ENCODE measurements at regions not wholly inside any gene's neighbourhood (a gene's known extent, or its start where the extent isn't known, plus 50 kb on each side); places are given as distances from the start of the nearest gene placed in this dataset.

- Histone ChIP-seq H3K4me1 (ENCODE audit: control insufficient read depth, insufficient read depth, low read length) (no peaks in the 10 kb centered on the region), H3K36me3 (ENCODE audit: control insufficient read depth, insufficient read depth, low read length) (no peaks in the 10 kb centered on the region), H3K27me3 (ENCODE audit: control insufficient read depth, insufficient read depth, low read length) (no peaks in the 10 kb centered on the region), H3K27ac (ENCODE audit: low read length) (no peak overlapping the region), H3K4me3 (ENCODE audit: low read length) (no peak overlapping the region), H3K9me3 (replicated peaks; ENCODE audit: control insufficient read depth, low read depth, low read length) (peaks cover 2% of the 10 kb centered on the region)
- WGBS (ENCODE audit: insufficient coverage), result no CpG with 5 or more reads among the region's 1 CpG
- no peak for DNase-seq
Observed at GRCh38 chr6:153538491-153538890, 407.4 kb upstream of the RGS17 start.

DNA sequence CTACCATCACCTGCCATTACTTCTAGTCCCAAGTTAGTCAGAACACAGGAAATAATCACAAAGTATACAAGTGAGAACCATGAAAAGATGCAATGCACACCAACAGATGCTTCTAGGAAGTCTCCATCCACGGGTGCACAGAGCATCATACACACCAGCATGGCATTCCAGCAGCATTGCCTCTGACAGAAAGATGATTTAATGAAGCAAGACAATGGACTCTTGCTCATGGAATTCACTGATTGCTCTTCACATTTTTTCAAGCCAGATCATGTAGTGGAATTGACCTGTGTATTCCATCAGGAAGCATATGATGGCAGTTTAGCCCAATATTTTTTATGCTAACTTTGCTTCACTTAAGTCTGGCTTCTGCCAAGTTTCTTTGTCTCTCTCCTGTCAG is 406.3 kb upstream of the RGS17 start:
- Histone ChIP-seq H3K27ac (ENCODE audit: low read length) (no peak overlapping the region), H3K4me3 (ENCODE audit: low read length) (no peak overlapping the region), H3K4me1 (ENCODE audit: control insufficient read depth, insufficient read depth, low read length) (no peaks in the 10 kb centered on the region), H3K9me3 (replicated peaks; ENCODE audit: control insufficient read depth, low read depth, low read length) (no peaks in the 10 kb centered on the region), H3K36me3 (ENCODE audit: control insufficient read depth, insufficient read depth, low read length) (no peaks in the 10 kb centered on the region), H3K27me3 (ENCODE audit: control insufficient read depth, insufficient read depth, low read length) (no peaks in the 10 kb centered on the region)
- WGBS (ENCODE audit: insufficient coverage), result no CpG with 5 or more reads among the region's 1 CpG
- peak; percentile 1 for DNase-seq

GRCh38 chr6:153526479-153526878 is 395.4 kb upstream of the RGS17 start:
- no peaks in the 10 kb centered on the region for H3K4me1 ChIP-seq (ENCODE audit: control insufficient read depth, insufficient read depth, low read length)
- no peak for DNase-seq

GRCh38 chr6:153525998-153526397 is 394.9 kb upstream of the RGS17 start:
- no peak overlapping the region for H3K4me3 ChIP-seq (ENCODE audit: low read length)
- H3K4me1 ChIP-seq (ENCODE audit: control insufficient read depth, insufficient read depth, low read length), result no peaks in the 10 kb centered on the region
- no peak overlapping the region for H3K27ac ChIP-seq (ENCODE audit: low read length)
- no peak for DNase-seq
- peaks cover 2% of the 10 kb centered on the region for H3K9me3 ChIP-seq (replicated peaks; ENCODE audit: control insufficient read depth, low read depth, low read length)
- no peaks in the 10 kb centered on the region for H3K36me3 ChIP-seq (ENCODE audit: control insufficient read depth, insufficient read depth, low read length)
- no CpG with 5 or more reads among the region's 1 CpG for WGBS (ENCODE audit: insufficient coverage)
- H3K27me3 ChIP-seq (ENCODE audit: control insufficient read depth, insufficient read depth, low read length), result no peaks in the 10 kb centered on the region

More at GRCh38 chr6:153526479-153526878, 395.4 kb upstream of the RGS17 start:
- Histone ChIP-seq H3K27ac (ENCODE audit: low read length) (no peak overlapping the region), H3K4me3 (ENCODE audit: low read length) (no peak overlapping the region), H3K27me3 (ENCODE audit: control insufficient read depth, insufficient read depth, low read length) (no peaks in the 10 kb centered on the region), H3K9me3 (replicated peaks; ENCODE audit: control insufficient read depth, low read depth, low read length) (peaks cover 2% of the 10 kb centered on the region), H3K36me3 (ENCODE audit: control insufficient read depth, insufficient read depth, low read length) (no peaks in the 10 kb centered on the region)
- 86% methylated on average over 1 of the region's 3 CpGs for WGBS (ENCODE audit: insufficient coverage)

DNA sequence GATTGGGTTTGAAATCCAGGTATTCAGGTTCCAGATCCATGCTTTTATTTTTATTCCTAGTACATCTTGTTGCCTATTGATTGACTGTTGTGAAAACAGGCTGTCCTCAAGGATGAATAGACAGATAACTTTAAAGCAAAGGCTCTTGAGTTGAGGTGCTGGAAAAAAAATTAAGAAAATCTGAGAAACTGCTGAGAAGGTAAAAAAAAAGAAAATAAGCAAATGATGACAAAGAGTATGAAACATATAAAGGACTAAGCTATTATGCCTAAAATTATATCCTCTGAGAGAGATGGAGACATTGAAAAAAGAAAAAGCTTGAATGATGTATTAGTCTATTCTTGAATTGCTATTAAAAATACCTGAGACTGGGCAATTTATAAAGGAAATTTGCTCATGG is 392.3 kb upstream of the RGS17 start:
- H3K36me3 ChIP-seq (ENCODE audit: control insufficient read depth, insufficient read depth, low read length), result no peaks in the 10 kb centered on the region
- DNase-seq, result no peak
- H3K4me1 ChIP-seq (ENCODE audit: control insufficient read depth, insufficient read depth, low read length), result no peaks in the 10 kb centered on the region
- H3K27me3 ChIP-seq (ENCODE audit: control insufficient read depth, insufficient read depth, low read length), result no peaks in the 10 kb centered on the region
- H3K27ac ChIP-seq (ENCODE audit: low read length), result no peak overlapping the region
- H3K9me3 ChIP-seq (replicated peaks; ENCODE audit: control insufficient read depth, low read depth, low read length), result peaks cover 2% of the 10 kb centered on the region
- no peak overlapping the region for H3K4me3 ChIP-seq (ENCODE audit: low read length)

- H3K4me1 ChIP-seq (ENCODE audit: control insufficient read depth, insufficient read depth, low read length), result no peaks in the 10 kb centered on the region
- peak; percentile 32 for DNase-seq
- 17% methylated on average over 1 of the region's 2 CpGs for WGBS (ENCODE audit: insufficient coverage)
Observed at GRCh38 chr6:153511896-153512496, 380.9 kb upstream of the RGS17 start.

DNA sequence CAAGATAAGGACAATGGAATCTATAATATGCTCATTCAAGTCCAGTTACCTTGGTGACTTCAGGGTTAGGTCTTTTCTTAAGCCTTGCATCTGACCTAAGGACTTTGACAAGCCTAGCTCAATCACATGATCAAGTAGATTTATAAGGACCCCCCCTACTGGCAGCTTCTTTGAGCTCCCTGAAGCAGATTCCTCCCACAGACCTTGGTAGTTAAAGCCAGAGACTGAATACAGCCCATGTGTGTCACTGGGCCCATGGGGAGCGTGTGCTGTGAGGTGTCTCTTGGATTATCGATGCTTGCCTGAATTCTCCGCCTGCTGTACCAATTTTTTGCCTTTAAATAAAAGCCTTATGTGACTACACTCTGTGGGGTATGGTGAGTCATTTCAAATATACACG is 372.7 kb upstream of the RGS17 start:
- WGBS (ENCODE audit: insufficient coverage), result no CpG with 5 or more reads among the region's 4 CpGs
- DNase-seq, result no peak
- no peak overlapping the region for H3K27ac ChIP-seq (ENCODE audit: low read length)
- H3K4me3 ChIP-seq (ENCODE audit: low read length), result no peak overlapping the region
- H3K27me3 ChIP-seq (ENCODE audit: control insufficient read depth, insufficient read depth, low read length), result no peaks in the 10 kb centered on the region
- no peaks in the 10 kb centered on the region for H3K36me3 ChIP-seq (ENCODE audit: control insufficient read depth, insufficient read depth, low read length)
- H3K9me3 ChIP-seq (replicated peaks; ENCODE audit: control insufficient read depth, low read depth, low read length), result no peaks in the 10 kb centered on the region
- no peaks in the 10 kb centered on the region for H3K4me1 ChIP-seq (ENCODE audit: control insufficient read depth, insufficient read depth, low read length)

More at GRCh38 chr6:153511896-153512496, 380.9 kb upstream of the RGS17 start:
- H3K27me3 ChIP-seq (ENCODE audit: control insufficient read depth, insufficient read depth, low read length), result no peaks in the 10 kb centered on the region
- no peaks in the 10 kb centered on the region for H3K36me3 ChIP-seq (ENCODE audit: control insufficient read depth, insufficient read depth, low read length)
- no peak overlapping the region for H3K27ac ChIP-seq (ENCODE audit: low read length)
- no peaks in the 10 kb centered on the region for H3K9me3 ChIP-seq (replicated peaks; ENCODE audit: control insufficient read depth, low read depth, low read length)
- H3K4me3 ChIP-seq (ENCODE audit: low read length), result no peak overlapping the region

GRCh38 chr6:153493501-153493900 is 362.4 kb upstream of the RGS17 start:
- no peaks in the 10 kb centered on the region for H3K4me1 ChIP-seq (ENCODE audit: control insufficient read depth, insufficient read depth, low read length)
- whole genome bisulfite sequencing (ENCODE audit: insufficient coverage), result no CpG with 5 or more reads among the region's 2 CpGs
- H3K4me3 ChIP-seq (ENCODE audit: low read length), result no peak overlapping the region
- no peaks in the 10 kb centered on the region for H3K9me3 ChIP-seq (replicated peaks; ENCODE audit: control insufficient read depth, low read depth, low read length)
- H3K27me3 ChIP-seq (ENCODE audit: control insufficient read depth, insufficient read depth, low read length), result no peaks in the 10 kb centered on the region
- H3K36me3 ChIP-seq (ENCODE audit: control insufficient read depth, insufficient read depth, low read length), result no peaks in the 10 kb centered on the region
- DNase-seq, result no peak
- no peak overlapping the region for H3K27ac ChIP-seq (ENCODE audit: low read length)

GRCh38 chr6:153489479-153489878 is 358.4 kb upstream of the RGS17 start:
- Histone ChIP-seq H3K36me3 (ENCODE audit: control insufficient read depth, insufficient read depth, low read length) (no peaks in the 10 kb centered on the region), H3K9me3 (replicated peaks; ENCODE audit: control insufficient read depth, low read depth, low read length) (no peaks in the 10 kb centered on the region), H3K4me1 (ENCODE audit: control insufficient read depth, insufficient read depth, low read length) (no peaks in the 10 kb centered on the region), H3K4me3 (ENCODE audit: low read length) (no peak overlapping the region), H3K27ac (ENCODE audit: low read length) (no peak overlapping the region), H3K27me3 (ENCODE audit: control insufficient read depth, insufficient read depth, low read length) (no peaks in the 10 kb centered on the region)
- no peak for DNase-seq
- 83% methylated on average over 2 of the region's 4 CpGs for WGBS (ENCODE audit: insufficient coverage)

GRCh38 chr6:153488267-153488666 is 357.2 kb upstream of the RGS17 start:
- no CpG with 5 or more reads among the region's 1 CpG for WGBS (ENCODE audit: insufficient coverage)
- no peak overlapping the region for H3K4me3 ChIP-seq (ENCODE audit: low read length)
- H3K27me3 ChIP-seq (ENCODE audit: control insufficient read depth, insufficient read depth, low read length), result no peaks in the 10 kb centered on the region
- H3K9me3 ChIP-seq (replicated peaks; ENCODE audit: control insufficient read depth, low read depth, low read length), result no peaks in the 10 kb centered on the region
- no peaks in the 10 kb centered on the region for H3K36me3 ChIP-seq (ENCODE audit: control insufficient read depth, insufficient read depth, low read length)
- no peaks in the 10 kb centered on the region for H3K4me1 ChIP-seq (ENCODE audit: control insufficient read depth, insufficient read depth, low read length)
- no peak overlapping the region for H3K27ac ChIP-seq (ENCODE audit: low read length)
- DNase-seq, result no peak

DNA sequence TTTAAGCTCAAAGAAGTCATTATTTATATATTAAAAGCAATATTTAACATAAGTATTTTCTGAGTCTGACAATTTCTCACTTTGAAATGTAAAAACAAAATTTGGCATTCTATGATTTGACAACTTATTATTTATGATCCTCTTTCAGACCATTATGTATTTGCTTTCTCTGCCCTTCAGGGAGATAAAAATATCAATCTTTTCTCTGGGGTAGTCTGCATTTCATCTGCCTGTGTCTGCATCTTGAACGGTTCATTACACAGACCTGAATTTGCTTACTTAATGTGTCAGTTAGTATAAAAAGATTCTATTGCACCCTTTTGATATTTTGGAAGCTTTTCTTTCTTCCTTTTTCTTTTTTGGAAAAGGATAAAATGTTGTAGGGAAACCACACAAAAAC is 354.0 kb upstream of the RGS17 start:
- H3K4me1 ChIP-seq (ENCODE audit: control insufficient read depth, insufficient read depth, low read length), result no peaks in the 10 kb centered on the region
- no peak for DNase-seq
- no CpG with 5 or more reads among the region's 1 CpG for WGBS (ENCODE audit: insufficient coverage)
- H3K27ac ChIP-seq (ENCODE audit: low read length), result no peak overlapping the region
- no peaks in the 10 kb centered on the region for H3K9me3 ChIP-seq (replicated peaks; ENCODE audit: control insufficient read depth, low read depth, low read length)
- H3K4me3 ChIP-seq (ENCODE audit: low read length), result no peak overlapping the region
- no peaks in the 10 kb centered on the region for H3K36me3 ChIP-seq (ENCODE audit: control insufficient read depth, insufficient read depth, low read length)
- no peaks in the 10 kb centered on the region for H3K27me3 ChIP-seq (ENCODE audit: control insufficient read depth, insufficient read depth, low read length)
